Fibroblast of villous mesenchyme (primary cell): ENCODE measurements at regions not wholly inside any gene's neighbourhood (a gene's known extent, or its start where the extent isn't known, plus 50 kb on each side); places are given as distances from the start of the nearest gene placed in this dataset.

Source experiments
- DNase-seq: peaks from one replicate; pipeline ENCODE4 v3.0.0-alpha.2; 2010; ENCODE audit warnings: low read depth
- H3K4me3 ChIP-seq: 2 replicates; pipeline ENCODE4 v1.5.1; 2011; ENCODE audit warnings: low read depth, mild to moderate bottlenecking, low read length
- TF ChIP-seq, protein P1 (sequence below): IDR thresholded peaks from 2 replicates; pipeline ENCODE4 v1.5.1; 2012; ENCODE audit warnings: low read depth, mild to moderate bottlenecking, low read length; ENCODE audit not compliant: insufficient read depth

DNA sequence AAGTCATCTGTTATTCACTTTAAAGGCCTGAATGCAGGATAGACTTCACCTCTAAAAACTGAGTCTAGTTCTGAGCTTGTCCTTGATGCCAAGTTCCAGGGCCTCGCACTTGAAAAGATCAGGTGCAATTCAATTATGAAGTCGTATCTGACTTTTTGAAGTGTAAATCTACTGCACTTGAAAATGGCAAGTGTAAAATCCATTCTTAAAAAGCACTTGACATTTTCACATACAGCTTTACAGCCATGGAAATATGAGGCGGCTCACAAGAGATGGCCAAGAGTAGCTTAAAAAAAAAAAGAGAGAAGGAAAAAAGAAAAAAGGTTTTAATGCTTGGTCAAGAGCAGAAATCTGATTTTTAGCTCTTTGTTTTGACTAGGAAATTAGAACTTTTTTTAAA, 172.5 kb downstream of the GXYLT1 start:
- H3K4me3 ChIP-seq, result no peak overlapping the region
- TF ChIP-seq, protein P1, sequence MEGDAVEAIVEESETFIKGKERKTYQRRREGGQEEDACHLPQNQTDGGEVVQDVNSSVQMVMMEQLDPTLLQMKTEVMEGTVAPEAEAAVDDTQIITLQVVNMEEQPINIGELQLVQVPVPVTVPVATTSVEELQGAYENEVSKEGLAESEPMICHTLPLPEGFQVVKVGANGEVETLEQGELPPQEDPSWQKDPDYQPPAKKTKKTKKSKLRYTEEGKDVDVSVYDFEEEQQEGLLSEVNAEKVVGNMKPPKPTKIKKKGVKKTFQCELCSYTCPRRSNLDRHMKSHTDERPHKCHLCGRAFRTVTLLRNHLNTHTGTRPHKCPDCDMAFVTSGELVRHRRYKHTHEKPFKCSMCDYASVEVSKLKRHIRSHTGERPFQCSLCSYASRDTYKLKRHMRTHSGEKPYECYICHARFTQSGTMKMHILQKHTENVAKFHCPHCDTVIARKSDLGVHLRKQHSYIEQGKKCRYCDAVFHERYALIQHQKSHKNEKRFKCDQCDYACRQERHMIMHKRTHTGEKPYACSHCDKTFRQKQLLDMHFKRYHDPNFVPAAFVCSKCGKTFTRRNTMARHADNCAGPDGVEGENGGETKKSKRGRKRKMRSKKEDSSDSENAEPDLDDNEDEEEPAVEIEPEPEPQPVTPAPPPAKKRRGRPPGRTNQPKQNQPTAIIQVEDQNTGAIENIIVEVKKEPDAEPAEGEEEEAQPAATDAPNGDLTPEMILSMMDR, result no peak
- no peak for DNase-seq

DNA sequence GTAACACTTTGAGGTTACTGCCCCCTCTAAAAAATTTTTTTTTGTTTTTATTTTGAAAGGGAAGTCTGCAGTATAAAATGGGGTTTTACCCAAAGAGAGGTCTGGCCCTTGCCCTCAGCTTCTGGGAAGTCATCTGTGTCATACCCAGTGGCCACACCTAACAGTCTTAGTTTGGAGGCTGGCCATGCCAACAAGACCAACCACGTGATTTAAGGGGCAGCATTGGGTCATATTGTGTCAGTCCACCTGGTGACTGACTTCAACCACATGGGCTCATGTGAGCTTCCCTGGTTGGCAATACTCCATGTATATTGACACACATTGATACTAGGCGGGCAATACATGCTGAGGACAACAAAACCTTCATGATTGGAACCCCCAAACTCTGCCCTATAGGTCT, 173.9 kb downstream of the GXYLT1 start:
- no peak for DNase-seq
- H3K4me3 ChIP-seq, result no peak overlapping the region
- TF ChIP-seq, protein P1, result no peak

DNA sequence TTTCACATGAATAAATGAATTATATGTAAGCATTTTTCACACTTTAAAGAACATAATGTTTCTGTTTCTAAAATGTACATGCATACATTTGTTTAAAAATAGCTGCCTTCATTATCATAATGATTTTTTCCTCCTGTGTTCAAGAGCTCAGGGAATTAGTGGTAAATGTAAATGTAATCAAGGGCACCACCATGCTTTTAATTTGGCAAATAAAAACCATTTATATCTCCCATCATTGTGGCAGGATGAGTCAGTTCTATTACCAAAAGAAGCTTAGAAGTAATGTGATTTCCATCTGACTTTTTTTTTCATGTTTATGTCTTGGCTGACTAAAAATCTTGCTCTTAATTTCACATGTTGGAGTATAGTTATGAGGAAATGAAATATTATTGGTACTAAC, 176.1 kb downstream of the GXYLT1 start:
- TF ChIP-seq, protein P1, result no peak
- H3K4me3 ChIP-seq, result no peak overlapping the region
- DNase-seq, result no peak

DNA sequence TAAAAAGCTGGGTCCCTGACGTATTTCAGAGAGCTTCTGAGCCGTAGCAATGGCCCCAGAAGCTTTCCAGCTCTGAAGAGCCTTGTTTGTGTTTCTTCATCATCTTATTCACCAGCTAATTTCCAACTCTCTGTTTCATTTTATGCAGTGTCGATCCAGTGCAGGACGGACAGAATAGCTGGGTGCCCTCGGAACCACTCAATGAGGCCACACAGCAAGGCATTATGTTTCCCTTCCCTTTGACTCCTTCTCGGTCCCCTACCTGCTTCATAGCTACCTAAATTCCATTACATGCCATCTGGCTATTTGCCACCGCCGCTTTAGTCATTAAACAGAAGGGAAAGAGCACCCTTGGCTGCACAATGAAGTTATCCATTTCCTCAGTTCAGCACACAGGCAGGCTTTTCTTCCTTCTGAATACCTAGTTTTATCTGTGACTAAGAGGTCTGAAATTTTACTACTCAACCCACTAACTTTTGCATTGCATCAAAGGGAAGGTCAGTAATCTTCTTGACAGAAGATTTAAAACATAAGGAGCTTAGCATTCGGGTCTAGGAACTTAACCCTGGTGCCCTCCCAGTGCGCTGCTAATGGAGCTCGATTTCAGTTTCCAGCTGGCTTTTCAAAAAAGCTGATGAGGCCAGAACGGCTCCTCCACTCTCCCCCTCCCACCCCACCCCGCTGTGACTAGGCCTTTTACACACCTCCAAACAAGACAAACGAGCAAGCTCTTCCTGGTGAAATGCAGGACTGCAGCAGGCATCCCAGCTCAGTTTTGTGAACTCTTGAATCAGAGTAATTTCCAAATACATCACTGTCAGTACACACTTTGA, 176.8 kb downstream of the GXYLT1 start:
- TF ChIP-seq, protein P1, result no peak
- H3K4me3 ChIP-seq, result peak overlapping the region; percentile 7
- DNase-seq, result peak; percentile 86

DNA sequence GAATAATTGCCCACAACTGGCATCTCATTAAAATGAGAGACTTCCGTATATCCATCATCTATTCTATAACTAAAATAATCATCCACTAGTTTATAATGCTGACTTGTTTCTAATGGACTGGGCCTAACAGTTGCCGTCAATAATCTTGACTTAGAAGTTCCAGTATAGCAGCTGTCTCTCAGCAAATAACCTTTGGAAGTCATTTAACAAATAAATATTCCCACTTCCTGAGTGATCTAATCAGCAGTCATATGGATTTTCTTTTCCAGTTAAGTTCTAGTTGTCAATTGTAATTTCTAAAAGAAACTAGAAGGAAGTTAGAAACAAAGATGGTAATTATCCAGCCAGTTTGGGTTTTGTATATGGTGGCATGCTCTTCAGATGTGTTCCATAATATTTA, 177.8 kb downstream of the GXYLT1 start:
- no peak for DNase-seq
- H3K4me3 ChIP-seq, result no peak overlapping the region
- TF ChIP-seq, protein P1, result no peak

DNA sequence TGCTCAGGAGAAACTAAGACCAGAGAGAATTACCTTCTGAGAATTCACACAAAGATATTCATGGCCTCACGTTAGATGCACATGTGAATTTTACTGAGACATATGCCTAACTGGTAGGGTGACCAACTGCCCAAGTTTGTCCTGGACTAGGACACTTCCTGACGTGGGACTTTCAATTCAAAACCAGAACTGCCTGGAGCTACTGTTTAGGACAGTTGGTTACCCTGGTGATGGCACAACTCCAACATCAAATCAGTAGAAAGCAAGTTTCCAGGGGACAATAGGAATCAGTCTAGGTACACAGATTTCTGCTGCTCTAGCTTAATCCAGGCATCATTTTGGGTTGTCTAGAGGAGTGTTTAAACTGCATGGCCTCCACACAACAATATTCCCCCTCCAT, 178.7 kb downstream of the GXYLT1 start:
- TF ChIP-seq, protein P1, result no peak
- DNase-seq, result no peak
- no peak overlapping the region for H3K4me3 ChIP-seq

DNA sequence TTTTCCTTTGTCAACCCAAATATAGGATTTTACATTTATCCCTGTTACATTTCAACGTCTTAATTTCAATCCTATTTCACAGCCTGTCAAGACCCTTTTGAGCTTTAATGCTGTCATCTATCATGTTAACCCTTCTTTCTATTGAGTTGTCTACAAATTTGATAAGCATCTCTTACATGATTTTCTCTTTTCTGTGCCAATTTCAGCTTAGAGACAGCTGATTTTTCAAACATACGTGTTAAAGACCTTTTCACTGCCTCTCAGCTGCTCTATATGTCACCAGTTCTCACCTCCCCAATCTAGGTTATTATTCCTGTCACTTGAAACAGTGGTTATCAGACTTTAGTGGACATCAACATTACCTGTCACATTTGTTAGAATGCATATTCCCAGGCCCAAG, 181.3 kb downstream of the GXYLT1 start:
- TF ChIP-seq, protein P1, result no peak
- no peak for DNase-seq
- no peak overlapping the region for H3K4me3 ChIP-seq
